Immature natural killer cell (primary cell): ENCODE measurements at regions not wholly inside any gene's neighbourhood (a gene's known extent, or its start where the extent isn't known, plus 50 kb on each side); places are given as distances from the start of the nearest gene placed in this dataset.
A peak's percentile ranks its signal among the peaks of the same experiment; 100 is the strongest.

Experiments used
- DNase-seq, 3 donors: peaks; one replicate each; pipeline ENCODE4 v3.0.0; 2022; ENCODE audit warnings: mixed read lengths in 1 of 3
- H3K27ac Mint-ChIP-seq, 6 donors: one replicate each; pipeline ENCODE4 v1.8.0; 2020; ENCODE audit warnings: mixed read lengths in 6 of 6, mild to moderate bottlenecking in 5 of 6, inconsistent platforms in 4 of 6, moderate library complexity in 3 of 6
- H3K27me3 Mint-ChIP-seq, 3 donors: one replicate each; pipeline ENCODE4 v1.8.0; 2020 to 2021; ENCODE audit warnings: low read depth in 3 of 3, mild to moderate bottlenecking in 3 of 3, mixed read lengths in 3 of 3, moderate library complexity in 3 of 3, inconsistent platforms in 1 of 3
- H3K36me3 Mint-ChIP-seq, 3 donors: one replicate each; pipeline ENCODE4 v1.8.0; 2020; ENCODE audit warnings: mixed read lengths in 3 of 3, inconsistent platforms in 2 of 3, mild to moderate bottlenecking in 2 of 3
- H3K4me1 Mint-ChIP-seq, 2 donors: one replicate each; pipeline ENCODE4 v1.8.0; 2020; ENCODE audit warnings: inconsistent platforms in 2 of 2, mild to moderate bottlenecking in 2 of 2, mixed read lengths in 2 of 2, moderate library complexity in 1 of 2
- H3K4me3 Mint-ChIP-seq, 5 donors: one replicate each; pipeline ENCODE4 v1.8.0; 2020; ENCODE audit warnings: mild to moderate bottlenecking in 5 of 5, mixed read lengths in 5 of 5, inconsistent platforms in 3 of 5, moderate library complexity in 3 of 5
- H3K9me3 Mint-ChIP-seq, 6 donors: one replicate each; pipeline ENCODE4 v1.8.0; 2020; ENCODE audit warnings: mild to moderate bottlenecking in 6 of 6, mixed read lengths in 6 of 6, inconsistent platforms in 4 of 6, moderate library complexity in 3 of 6

DNA sequence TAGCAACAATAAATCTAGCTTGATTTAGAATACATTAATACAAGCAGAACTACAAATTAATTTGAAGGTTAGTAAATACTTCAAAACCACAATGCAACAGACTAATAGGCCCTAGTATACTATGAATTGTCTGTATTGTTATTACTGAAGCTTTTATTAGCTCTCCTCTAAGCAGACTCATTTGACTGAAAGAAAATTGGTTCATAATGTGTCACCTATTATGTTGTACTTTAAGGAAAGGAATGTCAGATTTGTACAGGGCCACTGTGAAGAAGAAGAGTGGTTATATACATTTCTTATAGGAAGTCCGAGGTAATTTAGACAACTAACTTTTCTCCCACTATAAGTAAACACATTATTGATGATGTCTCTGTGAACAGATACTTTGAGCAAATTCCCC lies 954.5 kb downstream of the ZPLD1 start:
- Mint-ChIP-seq H3K4me1 (no peaks in the 10 kb centered on the region), H3K27me3 (peaks cover 0 to under 1% (median 0%) of the 10 kb centered on the region in 3 donors), H3K27ac (no peak overlapping the region), H3K36me3 (no peaks in the 10 kb centered on the region), H3K4me3 (no peak overlapping the region), H3K9me3 (peaks cover 0 to 7% (median 0%) of the 10 kb centered on the region in 6 donors)
- DNase-seq = no peak

DNA sequence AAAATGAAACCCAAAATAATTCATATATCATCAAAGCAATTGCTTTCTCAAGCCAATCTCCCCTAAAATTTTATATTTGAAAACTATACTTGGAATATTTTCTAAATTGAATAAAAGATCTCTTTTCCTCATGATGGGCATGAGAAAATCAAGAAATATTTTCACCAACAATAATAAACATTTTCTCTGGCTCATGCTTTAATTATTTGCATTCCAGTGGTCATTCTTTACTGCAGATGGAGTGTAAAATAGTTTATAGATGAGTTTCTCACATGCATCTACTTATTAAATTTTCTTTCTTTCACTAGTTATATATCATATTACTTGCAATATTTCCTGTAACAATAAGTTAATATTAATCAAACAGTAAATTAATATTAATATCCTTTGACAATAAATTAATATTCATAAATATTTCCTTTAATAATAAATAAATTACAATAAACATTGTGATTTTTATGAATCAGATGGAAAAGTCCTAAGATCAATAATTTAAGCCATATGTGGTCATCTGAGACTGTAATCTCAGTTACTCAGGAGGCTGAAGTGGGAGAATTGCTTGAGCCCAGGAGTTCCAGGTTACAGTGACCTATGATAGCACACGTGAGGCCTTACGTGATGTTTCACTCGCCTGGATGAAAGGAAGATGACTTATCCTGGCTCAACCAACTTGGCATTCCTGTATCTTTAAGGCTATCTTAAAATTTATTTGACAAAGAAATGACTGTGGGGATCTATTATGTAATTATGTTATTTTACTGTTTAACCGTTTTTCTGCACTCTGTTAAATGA lies 958.8 kb downstream of the ZPLD1 start:
- Mint-ChIP-seq H3K4me3 (no peak overlapping the region), H3K36me3 (no peaks in the 10 kb centered on the region), H3K27ac (no peak overlapping the region), H3K4me1 (no peaks in the 10 kb centered on the region), H3K27me3 (no peaks in the 10 kb centered on the region), H3K9me3 (peaks cover 0 to 19% (median 3%) of the 10 kb centered on the region in 6 donors)
- no peak for DNase-seq

DNA sequence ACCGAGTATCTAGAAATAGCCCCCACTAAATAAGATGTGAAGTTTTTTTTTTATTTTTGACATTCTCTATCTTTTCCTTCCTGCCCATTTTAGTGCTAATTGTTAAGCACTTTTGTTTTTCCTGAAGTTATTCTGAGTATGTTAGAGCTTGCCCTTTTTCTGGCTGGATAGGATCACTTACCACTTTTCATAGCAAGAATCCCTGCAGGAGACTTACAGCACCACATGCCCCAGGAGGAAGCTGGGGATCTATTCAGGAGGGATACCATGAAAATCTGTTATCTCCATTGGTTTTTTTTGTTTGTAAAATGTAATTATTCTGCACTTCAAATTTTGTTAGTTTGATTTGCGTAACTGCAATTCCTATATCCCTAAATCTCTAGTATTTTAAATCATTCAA lies 968.4 kb downstream of the ZPLD1 start:
- Mint-ChIP-seq H3K4me3 (no peak overlapping the region), H3K9me3 (peaks cover 0 to 5% (median under 1%) of the 10 kb centered on the region in 6 donors), H3K36me3 (no peaks in the 10 kb centered on the region), H3K27me3 (no peaks in the 10 kb centered on the region), H3K4me1 (no peaks in the 10 kb centered on the region), H3K27ac (no peak overlapping the region)
- DNase-seq = no peak

DNA sequence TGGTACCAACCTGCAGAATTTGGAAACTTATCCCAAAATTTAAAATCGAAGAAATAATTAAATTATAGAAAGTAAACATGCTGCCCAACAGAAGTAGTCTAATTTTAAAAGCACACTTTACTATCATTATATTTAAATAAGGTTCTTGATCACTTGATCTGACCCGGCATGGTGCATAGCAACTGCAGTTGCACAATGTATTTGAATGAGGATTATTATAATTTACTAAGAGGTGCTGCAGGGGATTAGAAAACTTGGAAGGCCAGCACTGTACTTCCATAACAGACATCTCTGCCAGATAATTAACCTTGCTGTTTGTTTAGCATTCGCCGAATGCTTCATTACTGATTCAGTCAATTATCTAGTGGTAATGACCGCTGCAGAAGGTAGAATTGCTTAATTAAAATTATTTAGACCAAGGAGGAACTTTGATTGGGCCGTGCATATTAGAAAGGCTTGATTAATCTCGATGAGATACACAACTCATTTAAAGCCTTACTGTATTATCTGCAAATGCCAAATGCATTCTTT lies 971.6 kb downstream of the ZPLD1 start:
- no peak for DNase-seq
- Mint-ChIP-seq H3K27ac (no peak overlapping the region), H3K36me3 (no peaks in the 10 kb centered on the region), H3K9me3 (peaks cover 0 to 2% (median 0%) of the 10 kb centered on the region in 6 donors), H3K4me3 (no peak overlapping the region), H3K4me1 (no peaks in the 10 kb centered on the region), H3K27me3 (peaks cover 0 to 1% (median 0%) of the 10 kb centered on the region in 3 donors)

DNA sequence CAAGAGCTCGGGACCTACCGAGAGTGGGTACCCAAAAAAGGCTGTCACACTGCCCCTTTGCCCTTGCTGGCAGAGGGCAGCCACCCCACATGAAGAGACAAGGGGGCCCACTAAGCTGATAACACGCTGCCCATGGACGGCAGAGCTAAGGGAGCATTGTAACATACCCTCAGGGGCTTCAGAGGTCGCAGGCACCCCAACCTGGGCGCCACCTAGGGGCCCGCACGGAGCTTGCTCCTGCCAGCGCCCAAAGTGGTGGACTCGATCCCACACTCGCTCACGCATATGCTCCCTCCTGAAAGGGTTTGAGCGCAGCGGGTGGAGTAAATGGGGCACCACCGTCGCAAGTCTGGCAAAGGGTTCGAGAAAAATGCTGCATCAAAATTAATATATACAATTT lies 975.4 kb downstream of the ZPLD1 start:
- Mint-ChIP-seq H3K4me1 (no peaks in the 10 kb centered on the region), H3K9me3 (peaks cover 0 to 7% (median 2%) of the 10 kb centered on the region in 6 donors), H3K27ac (no peak overlapping the region), H3K36me3 (no peaks in the 10 kb centered on the region), H3K4me3 (no peak overlapping the region), H3K27me3 (peaks cover 0 to 1% (median 0%) of the 10 kb centered on the region in 3 donors)
- DNase-seq = no peak

DNA sequence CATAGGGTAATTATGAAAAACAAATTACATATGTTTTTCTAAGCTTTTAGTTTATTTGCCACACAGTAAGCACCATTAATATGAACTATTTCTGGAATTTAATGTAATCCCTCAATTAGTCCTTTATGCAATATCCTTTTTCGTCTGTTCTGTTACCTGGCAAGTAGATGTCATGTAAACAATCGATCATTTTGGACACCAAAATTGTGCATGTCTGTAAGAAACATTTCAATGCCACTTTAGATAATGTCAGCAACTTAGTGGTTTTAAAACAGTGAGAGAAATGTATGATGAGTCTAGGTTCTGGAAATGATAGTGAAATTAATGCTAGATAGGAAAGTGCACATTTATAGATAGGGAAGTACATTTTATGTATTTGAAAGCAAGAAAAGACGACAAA lies 986.6 kb downstream of the ZPLD1 start:
- Mint-ChIP-seq H3K4me1 (no peaks in the 10 kb centered on the region), H3K36me3 (no peaks in the 10 kb centered on the region), H3K4me3 (no peak overlapping the region), H3K9me3 (peaks cover 0 to 4% (median 1%) of the 10 kb centered on the region in 6 donors), H3K27me3 (peaks cover 0 to 2% (median 0%) of the 10 kb centered on the region in 3 donors), H3K27ac (no peak overlapping the region)
- DNase-seq = no peak

DNA sequence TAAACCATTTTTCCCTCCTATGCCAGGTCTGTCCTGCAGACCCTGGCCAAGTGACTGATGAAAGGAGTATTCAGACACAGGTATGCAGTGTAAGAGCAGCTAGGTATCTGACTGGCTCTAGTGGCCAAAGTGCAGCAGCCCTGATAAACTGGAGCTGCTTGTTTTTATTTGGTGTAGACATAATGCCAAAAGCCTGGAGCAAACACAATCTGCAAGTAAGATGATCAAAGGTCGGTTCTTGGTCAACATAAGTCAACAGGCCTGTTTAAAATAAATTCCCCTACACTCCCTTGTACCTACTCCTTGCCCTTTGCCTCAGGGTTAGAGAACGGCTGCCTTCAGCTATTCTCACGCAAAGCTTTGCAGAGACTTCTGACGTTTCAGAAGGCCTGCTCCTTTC lies 1003.1 kb downstream of the ZPLD1 start:
- no peak overlapping the region for H3K4me3 Mint-ChIP-seq
- no peaks in the 10 kb centered on the region for H3K4me1 Mint-ChIP-seq
- H3K36me3 Mint-ChIP-seq = no peaks in the 10 kb centered on the region
- DNase-seq = no peak
- no peak overlapping the region for H3K27ac Mint-ChIP-seq
- H3K9me3 Mint-ChIP-seq = peaks cover 0 to 6% (median 2%) of the 10 kb centered on the region in 6 donors
- H3K27me3 Mint-ChIP-seq = no peaks in the 10 kb centered on the region

DNA sequence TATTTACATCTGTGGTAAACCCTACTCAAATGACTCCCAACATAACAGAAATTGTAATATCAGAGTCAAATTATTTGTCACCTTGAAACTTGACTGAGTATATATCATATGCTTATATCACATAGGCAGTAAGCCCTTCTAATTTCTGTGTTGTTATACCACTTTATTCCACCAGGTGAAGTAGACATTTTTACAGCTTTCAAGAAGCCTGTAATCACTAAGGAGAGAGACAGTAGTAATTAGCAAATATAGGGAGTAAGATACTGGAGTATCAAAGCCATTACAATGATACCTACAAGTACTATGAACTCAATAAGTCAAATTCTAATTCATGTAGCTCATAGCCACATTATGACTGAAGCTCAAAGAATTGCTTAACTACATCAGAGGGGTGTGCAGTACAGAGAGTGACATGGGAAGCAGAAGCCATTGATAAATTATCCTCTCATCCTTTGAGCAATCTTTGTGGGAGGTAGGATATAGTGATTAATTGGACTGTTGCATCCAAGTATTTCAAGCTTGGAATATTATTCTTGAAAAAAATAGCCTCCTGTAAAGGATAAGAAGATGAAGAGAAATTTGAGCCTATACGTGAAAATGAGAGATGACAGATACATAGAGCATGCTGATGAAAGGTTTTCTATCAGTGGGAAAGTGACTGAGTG lies 1005.9 kb downstream of the ZPLD1 start:
- no peak overlapping the region for H3K27ac Mint-ChIP-seq
- no peaks in the 10 kb centered on the region for H3K27me3 Mint-ChIP-seq
- H3K9me3 Mint-ChIP-seq = peaks cover 0 to 6% (median 2%) of the 10 kb centered on the region in 6 donors
- H3K4me3 Mint-ChIP-seq = no peak overlapping the region
- H3K36me3 Mint-ChIP-seq = no peaks in the 10 kb centered on the region
- no peak for DNase-seq
- H3K4me1 Mint-ChIP-seq = no peaks in the 10 kb centered on the region

DNA sequence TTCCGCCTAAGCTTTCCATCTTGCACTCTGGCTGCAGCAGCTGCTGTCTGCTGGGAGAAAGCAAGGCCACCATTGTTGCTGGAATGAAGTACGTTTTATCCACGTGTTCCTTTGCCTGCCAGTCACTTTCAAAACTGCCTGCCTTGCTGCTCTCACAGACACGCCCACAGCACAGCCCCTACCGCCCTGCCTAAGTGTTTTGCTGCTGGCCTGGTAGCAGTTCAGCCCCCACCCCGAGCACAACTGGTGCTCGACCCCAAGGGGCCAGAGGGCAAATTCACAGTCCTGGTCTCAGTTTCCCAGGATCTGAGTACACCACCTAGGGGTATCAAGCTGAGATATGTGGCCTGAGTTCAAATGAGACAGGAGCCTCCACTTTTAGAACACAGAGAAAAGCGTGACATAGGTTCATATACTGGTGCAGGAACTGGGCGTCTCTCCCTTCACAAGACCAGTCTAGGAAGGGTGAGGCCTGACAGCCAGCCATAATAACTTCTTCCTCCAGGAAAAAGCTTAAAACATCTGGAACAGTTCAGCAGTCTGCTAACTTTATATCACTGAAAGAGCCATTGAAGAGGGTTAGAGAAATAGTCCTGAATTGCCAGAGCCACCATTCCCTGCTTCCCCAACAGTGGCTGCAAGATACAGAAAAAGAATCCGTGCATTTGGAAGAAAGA lies 1012.3 kb downstream of the ZPLD1 start:
- Mint-ChIP-seq H3K27me3 (peaks cover 0 to 3% (median 2%) of the 10 kb centered on the region in 3 donors), H3K27ac (no peak overlapping the region), H3K4me1 (no peaks in the 10 kb centered on the region), H3K9me3 (peaks cover 4 to 15% (median 11%) of the 10 kb centered on the region in 6 donors), H3K36me3 (no peaks in the 10 kb centered on the region), H3K4me3 (no peak overlapping the region)
- no peak for DNase-seq

DNA sequence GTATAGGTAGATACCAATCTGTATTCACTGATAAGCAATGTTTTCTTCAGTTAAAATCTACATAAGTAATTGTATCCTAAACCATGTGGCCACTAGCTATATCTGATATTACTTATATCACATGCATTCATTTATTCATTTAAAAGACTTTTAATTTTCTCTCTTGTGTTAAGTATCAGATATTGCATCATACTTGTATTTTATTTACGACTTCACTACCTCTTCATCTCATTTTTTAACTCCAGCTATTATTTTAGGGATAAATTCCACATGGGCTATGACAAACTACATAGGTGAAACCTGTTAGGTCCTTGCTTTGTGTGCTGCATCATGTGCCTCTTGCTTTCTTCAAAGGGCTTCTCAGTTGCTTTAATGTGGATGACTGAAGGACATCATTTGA lies 1018.3 kb downstream of the ZPLD1 start:
- no peak overlapping the region for H3K27ac Mint-ChIP-seq
- DNase-seq = no peak
- peaks cover 0 to 2% (median 0%) of the 10 kb centered on the region in 3 donors for H3K27me3 Mint-ChIP-seq
- H3K4me3 Mint-ChIP-seq = no peak overlapping the region
- H3K9me3 Mint-ChIP-seq = peaks cover 0 to 20% (median 9%) of the 10 kb centered on the region in 6 donors
- H3K36me3 Mint-ChIP-seq = no peaks in the 10 kb centered on the region
- H3K4me1 Mint-ChIP-seq = no peaks in the 10 kb centered on the region

DNA sequence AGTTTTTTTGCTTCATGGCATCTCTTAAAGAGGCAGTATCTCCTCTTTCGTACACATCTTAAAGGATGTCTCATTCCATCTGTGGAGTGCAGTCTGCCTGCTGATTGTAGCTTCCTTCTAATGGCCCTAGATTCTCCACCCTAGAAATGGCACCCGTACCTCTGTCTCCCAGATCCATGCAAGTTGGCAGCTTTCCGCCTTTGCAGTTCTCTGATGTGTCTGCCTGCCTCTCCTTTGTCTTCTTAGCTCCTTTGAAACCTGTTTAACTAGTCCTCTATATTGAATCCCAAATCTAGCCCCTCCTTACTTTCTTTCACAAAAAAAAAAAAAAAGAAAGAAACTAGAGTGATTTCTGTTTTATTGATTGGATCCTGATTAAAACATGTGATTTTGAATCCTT lies 1025.0 kb downstream of the ZPLD1 start:
- Mint-ChIP-seq H3K9me3 (peaks cover 0 to 20% (median 8%) of the 10 kb centered on the region in 6 donors), H3K27ac (no peak overlapping the region), H3K36me3 (no peaks in the 10 kb centered on the region), H3K4me1 (no peaks in the 10 kb centered on the region), H3K27me3 (peaks cover 0 to 2% (median 0%) of the 10 kb centered on the region in 3 donors), H3K4me3 (no peak overlapping the region)
- no peak for DNase-seq

DNA sequence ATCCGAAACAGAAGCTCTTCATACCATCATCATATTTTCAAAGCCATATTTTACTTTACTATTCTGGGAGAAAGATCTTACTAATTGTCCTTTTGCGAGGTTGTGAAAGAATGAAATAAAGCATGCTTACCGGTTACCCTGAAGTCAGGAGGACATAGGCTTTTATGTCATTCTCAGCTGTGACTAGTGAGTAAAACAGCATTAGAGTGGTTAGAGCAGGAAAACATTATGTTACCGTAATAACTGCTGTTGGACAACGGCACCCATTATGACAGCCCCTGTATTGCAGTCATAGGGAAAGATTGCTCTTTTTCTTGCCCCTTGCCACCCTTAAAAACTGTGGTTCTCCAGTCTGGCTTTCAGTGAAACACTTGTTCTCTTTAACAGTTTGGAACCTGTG lies 1035.7 kb downstream of the ZPLD1 start:
- Mint-ChIP-seq H3K36me3 (no peaks in the 10 kb centered on the region), H3K4me1 (no peaks in the 10 kb centered on the region), H3K4me3 (no peak overlapping the region), H3K27me3 (no peaks in the 10 kb centered on the region), H3K9me3 (peaks cover 0 to 18% (median 6%) of the 10 kb centered on the region in 6 donors), H3K27ac (no peak overlapping the region)
- no peak for DNase-seq

DNA sequence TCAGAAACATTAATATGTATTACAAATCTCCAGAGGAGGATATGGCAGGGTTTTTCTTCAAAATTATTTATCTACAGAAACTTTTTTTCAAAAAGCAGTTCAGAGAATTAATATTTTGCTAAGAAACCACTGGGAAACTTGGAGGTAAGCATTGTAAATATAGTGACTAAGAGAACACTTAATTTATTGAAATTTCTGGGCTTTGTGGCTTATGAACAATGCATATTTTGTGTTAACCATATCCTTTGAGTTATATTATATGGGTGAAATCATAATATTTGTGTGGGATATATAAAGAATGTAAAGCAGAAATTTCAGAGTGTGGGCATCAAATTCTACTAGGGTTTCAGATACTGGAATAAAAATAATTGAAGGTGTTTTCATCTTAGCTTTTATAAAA lies 1059.2 kb downstream of the ZPLD1 start:
- no peak overlapping the region for H3K27ac Mint-ChIP-seq
- H3K4me1 Mint-ChIP-seq = no peaks in the 10 kb centered on the region
- H3K4me3 Mint-ChIP-seq = no peak overlapping the region
- peaks cover 0 to 2% (median 1%) of the 10 kb centered on the region in 3 donors for H3K27me3 Mint-ChIP-seq
- H3K36me3 Mint-ChIP-seq = no peaks in the 10 kb centered on the region
- H3K9me3 Mint-ChIP-seq = peaks cover 0 to 22% (median 4%) of the 10 kb centered on the region in 6 donors
- DNase-seq = no peak

DNA sequence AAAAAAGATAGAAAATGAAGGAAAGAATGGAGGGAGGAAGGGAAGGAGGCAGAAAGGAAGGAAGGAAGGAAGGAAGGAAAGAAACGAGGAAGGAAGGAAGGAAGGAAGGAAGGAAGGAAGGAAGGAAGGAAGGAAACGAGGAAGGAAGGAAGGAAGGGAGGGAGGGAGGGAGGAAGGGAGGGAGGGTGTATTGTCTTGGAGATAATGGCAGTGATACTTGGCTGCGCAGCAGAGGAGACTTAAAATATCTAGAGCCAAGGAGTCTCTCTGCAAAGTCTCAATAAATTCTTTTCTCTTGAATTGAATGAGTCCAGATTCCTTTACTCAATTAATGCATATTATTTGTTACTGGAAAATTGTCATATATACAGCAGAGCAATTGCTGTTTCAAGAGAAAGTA lies 1059.7 kb downstream of the ZPLD1 start:
- Mint-ChIP-seq H3K27ac (peak overlapping the region in 1 of 6 donors; percentile 35), H3K27me3 (peaks cover 0 to 2% (median 1%) of the 10 kb centered on the region in 3 donors), H3K4me1 (no peaks in the 10 kb centered on the region), H3K36me3 (no peaks in the 10 kb centered on the region), H3K9me3 (peaks cover 0 to 26% (median 5%) of the 10 kb centered on the region in 6 donors), H3K4me3 (no peak overlapping the region)
- DNase-seq = no peak
